HG02678 (cell line): ENCODE measurements at regions not wholly inside any gene's neighbourhood (a gene's known extent, or its start where the extent isn't known, plus 50 kb on each side); places are given as distances from the start of the nearest gene placed in this dataset.
"Not testable (repeated sequence)": the region's sequence is repeated elsewhere in the genome, so short reads cannot be mapped to it uniquely, and the experiment has no call there.

Experiments used
- ATAC-seq: cut with Tn5 transposase; IDR thresholded peaks from one replicate; pipeline ENCODE4 v1.9.1; 2021; ENCODE audit warnings: mild to moderate bottlenecking, moderate library complexity; ENCODE audit not compliant: unreplicated experiment

DNA sequence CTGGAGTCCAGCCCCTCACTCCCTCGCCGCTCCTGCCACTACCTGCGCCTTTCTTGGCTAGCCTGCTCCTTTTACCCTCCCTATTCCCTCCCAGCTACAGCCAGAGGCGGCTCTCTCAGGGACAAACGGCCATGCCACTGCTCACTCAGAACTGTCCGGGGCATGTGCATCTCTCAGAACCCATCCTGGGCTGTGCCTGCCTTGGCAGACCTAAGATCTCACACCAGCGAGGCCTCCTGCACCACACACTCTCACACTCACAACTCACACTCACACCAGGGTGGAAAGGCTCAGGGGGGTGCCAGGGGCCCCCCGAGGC, 180.3 kb downstream of the TMEM121 start:
- not testable (repeated sequence) for ATAC-seq

DNA sequence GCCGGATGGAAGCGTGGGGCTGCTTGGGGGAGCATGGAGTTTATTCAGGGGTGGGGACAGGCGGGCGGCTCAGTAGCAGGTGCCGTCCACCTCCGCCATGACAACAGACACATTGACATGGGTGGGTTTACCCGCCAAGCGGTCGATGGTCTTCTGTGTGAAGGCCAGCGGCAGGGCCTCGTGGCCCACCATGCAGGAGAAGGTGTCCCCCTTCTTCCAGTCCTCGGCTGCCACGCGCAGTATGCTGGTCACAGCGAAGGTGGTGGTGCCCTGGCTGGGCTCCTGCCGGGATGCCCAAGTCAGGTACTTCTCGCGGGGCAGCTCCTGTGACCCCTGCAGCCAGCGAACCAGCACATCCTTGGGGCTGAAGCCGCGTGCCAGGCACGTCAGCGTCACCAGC, 180.7 kb downstream of the TMEM121 start:
- not testable (repeated sequence) for ATAC-seq

DNA sequence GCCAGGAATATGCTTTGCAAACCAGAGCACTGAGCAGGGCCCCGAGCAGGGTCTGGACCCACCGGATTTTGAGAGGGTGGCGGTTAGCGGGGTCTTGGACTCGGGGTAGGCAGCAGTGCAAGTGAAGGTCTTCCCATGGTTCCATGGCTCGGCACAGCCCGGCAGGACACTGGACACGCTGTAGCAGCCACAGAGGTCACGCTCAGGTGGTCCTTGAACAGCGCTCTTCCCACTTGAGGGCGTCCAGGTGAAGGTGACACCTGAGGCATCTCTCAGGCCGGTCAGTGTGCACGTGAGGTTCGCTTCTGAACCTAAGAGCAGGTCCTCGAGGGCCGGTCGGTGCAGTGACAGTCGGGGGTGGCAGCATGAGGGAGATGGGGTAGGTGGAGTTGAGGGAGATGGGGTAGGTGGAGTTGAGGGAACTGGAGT, 181.4 kb downstream of the TMEM121 start:
- not testable (repeated sequence) for ATAC-seq

DNA sequence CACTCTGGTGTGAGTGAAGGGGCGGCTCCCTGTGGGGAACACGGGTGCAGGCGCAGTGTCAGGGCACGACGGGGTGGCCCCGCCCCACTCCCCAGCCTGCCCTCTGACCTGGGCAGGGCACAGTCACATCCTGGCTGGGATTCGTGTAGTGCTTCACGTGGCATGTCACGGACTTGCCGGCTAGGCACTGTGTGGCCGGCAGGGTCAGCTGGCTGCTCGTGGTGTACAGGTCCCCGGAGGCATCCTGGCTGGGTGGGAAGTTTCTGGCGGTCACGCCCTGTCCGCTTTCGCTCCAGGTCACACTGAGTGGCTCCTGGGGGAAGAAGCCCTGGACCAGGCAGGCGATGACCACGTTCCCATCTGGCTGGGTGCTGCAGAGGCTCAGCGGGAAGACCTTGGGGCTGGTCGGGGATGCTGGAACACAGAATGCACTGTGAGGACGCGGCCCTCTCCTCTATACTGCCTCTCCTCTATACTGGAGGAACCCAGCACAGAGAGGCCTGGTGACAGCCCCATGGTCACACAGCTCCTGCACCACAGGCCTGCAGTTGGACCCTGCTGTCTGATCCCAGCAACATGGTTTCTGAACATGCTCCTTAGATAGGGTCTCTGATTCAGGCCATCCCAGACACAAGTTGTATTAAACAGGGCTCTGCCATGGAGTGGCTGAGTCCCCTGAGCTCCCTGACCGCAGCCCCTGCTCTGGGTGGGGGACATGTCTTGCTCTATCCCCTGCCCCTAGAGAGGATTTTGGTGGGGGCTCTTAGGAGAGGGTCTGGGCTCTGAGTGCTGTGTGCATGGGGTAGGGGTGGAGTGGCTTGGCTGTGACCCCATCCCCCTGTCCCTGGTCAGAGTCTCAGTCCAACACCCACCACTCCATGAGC, 182.1 kb downstream of the TMEM121 start:
- ATAC-seq: not testable (repeated sequence)

DNA sequence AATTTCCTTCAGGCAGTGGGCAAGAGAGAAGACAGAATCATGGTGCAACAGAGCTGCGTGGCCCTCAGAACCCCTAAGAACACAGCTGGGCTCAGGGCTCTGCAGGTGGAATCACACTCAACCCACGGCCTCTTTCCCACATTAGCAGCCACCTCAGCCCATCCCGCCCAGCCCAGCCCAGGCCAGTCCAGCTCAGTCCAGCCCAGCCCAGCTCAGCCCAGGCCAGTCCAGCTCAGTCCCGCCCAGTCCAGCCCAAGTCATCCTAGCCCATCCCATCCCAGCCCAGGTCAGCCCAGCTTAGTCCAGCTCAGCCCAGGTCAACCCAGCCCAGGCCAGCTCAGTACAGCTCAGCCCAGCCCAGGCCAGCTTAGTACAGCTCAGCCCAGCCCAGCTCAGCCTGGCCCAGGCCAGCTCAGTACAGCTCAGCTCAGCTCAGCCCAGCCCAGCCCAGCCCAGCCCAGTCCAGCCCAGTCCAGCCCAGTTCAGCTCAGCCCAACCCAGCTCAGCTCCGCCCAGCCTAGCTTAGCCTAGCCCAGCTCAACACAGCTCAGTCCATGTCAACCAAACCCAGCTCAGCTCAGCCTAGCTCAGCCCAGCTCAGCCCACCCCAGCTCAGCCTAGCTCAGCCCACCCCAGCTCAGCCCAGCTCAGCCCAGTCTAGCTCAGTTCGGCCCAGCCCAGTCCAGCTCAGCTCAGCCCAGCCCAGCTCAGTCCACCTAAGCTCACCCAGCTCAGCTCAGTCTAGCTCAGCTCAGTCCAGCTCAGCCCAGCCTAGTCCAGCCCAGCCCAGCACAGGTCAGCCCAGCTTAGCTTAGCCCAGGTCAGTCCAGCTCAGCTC, 183.1 kb downstream of the TMEM121 start:
- no peak for ATAC-seq

DNA sequence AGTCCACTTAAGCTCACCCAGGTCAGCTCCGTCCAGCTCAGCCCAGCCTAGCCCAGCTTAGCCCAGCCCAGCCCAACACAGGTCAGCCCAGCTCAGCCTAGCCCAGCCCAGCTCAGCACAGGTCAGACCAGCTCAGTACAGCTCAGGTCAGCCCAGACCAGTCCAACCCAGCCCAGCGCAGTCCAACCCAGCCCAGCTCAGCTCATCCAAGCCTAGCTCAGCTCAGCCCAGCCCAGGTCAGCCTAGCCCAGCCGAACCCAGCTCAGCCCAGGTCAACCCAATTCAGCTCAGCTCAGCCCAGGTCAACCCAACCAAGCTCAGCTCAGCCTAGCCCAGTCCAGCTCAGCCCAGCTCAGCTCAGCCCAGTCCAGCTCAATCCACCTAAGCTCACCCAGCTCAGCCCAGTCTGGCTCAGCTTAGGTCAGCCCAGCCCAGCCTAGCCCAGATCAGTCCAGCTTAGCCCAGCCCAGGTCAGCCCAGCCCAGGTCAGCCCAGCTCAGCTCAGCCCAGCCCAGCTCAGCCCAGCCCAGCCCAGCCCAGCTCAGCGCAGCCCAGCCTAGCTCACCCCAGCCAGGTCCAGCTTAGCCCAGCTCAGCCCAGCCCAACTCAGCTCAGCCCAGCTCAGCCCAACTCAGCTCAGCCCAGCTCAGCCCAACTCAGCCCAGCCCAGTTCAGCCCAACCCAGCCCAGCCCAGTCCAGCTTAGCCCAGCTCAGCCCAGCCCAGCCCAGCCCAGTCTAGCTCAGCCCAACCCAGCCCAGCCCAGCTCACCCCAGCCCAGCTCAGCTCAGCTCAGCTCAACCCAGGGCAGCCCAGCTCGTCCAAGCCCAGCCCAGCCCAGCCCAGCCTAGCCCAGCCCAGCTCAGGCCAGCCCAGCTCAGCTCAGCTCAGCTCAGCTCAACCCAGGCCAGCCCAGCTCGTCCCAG, 184.0 kb downstream of the TMEM121 start:
- ATAC-seq: no peak

GRCh38 chr14:105711044-105711620, 184.7 kb downstream of the TMEM121 start:
- ATAC-seq: no peak

DNA sequence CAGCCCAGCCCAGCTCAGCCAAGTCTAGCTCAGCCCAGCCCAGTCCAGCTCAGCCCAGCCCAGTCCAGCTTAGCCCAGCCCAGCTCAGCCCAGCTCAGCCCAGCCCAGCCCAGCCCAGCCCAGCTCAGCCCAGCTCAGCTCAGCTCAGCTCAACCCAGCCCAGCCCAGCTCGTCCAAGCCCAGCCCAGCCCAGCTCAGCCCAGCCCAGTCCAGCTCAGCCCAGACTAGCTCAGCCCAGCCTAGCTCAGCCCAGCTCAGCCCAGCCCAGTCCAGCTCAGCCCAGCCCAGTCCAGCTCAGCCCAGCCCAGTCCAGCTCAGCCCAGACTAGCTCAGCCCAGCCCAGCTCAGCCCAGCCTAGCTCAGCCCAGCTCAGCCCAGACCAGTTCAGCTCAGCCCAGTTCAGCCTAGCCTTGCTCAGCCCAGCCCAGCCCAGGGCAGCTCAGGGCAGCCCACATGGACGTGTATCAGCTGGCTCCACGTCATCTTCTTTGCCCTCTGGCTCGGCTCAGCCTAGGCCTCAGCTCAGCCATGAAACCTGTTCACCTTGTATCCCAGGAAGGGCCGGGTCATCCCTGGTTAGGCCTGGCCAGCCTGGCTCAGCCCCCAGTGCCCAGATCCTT, 185.6 kb downstream of the TMEM121 start:
- ATAC-seq: no peak

DNA sequence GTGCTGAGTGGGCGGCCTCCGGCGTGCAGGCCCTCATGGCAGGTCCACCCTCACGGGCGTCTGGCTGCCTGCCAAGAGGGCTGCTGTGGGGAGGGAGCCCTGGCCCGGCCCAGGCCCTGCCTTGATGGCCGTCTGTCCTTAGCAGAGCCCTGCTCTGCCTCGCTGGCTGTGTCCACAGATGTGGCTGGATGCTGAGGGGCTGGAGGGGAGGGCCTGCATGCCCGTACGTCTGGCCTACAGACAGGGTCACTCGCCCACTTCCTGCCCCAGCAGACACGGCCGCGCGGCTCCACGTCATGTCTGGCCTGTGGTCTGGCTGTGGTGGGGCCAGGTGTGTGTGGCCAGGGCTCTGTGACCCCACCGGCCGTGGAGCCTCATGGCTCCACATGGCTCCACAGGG, 186.3 kb downstream of the TMEM121 start:
- ATAC-seq: not testable (repeated sequence)

GRCh38 chr14:105713160-105713559, 186.8 kb downstream of the TMEM121 start:
- ATAC-seq: not testable (repeated sequence)

- not testable (repeated sequence) for ATAC-seq
These were observed 187.5 kb downstream of the TMEM121 start for GRCh38 chr14:105713836-105714235.

DNA sequence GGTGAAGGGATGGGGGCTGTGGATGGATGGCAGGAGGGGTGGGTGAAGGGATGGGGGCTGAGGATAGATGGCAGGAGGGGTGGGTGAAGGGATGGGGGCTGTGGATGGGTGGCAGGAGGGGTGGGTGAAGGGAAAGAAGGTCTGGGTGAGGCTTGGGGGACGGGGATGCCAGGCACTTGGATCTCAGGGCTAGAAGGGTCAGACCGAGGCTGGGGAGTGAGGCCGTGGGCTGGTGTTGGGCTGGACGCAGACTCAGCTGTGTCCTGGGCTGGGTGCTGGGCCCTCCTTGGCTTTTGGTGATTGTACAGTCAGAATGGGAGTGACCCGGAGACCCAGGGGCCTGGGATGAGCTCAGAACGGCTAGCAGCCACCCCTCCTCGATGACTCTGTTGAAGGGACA, 192.4 kb downstream of the TMEM121 start:
- not testable (repeated sequence) for ATAC-seq

GRCh38 chr14:105720106-105720505, 193.7 kb downstream of the TMEM121 start:
- ATAC-seq: not testable (repeated sequence)

DNA sequence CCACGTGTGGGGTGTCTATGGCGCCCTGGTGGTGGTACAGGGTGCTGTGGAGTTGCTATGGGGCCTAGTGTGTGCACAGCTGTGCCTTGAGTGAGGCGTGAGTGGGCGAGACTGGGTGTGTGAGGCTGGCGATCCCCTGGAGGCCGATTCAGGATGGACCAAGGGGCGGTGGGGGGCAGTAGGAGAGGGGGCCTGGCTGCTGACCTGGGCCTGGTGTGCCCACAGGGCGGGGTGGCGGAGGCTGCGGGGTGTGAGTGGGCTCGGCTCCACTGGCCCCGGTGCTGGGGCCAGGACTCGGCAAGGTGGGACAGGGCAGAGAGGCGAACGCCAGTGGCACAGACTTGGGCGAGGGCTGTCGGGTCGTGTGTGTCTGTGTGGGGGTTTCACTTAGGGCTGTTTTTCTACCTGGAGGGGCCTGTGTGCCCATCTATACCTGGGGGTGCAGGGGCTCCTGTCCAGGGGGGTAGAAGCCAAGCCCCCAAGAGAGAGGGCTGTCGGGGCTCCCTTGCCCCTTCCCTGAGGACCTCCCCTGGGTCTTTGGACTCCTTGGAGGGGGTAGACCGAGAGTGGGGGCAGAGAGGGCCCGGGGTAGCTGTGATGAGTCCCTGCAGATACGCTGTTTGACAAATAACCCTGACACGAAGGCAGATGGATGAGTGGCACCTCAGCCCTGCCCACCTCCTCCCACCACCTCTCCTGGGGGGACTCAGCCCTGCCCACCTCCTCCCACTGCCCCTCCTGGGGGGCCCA, 194.6 kb downstream of the TMEM121 start:
- not testable (repeated sequence) for ATAC-seq

DNA sequence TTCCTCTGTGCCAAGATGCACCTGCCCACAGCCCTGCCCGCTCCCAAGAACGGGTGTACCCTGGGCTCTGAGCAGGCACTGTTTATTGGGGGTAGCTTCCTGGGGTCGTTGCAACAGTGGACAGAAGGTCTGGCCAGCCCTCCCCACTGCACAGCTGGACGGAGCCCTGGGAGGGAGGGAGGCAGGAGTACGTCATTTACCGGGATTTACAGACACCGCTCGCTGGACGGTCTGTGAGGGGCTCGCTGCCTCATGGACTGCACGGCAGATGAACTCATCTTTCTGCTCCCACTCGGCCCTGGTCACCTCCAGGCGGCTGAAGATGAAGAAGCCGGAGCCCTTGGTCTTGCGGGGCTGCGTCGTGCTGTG, 195.2 kb downstream of the TMEM121 start:
- ATAC-seq: not testable (repeated sequence)

GRCh38 chr14:105721996-105722709, 195.8 kb downstream of the TMEM121 start:
- not testable (repeated sequence) for ATAC-seq

DNA sequence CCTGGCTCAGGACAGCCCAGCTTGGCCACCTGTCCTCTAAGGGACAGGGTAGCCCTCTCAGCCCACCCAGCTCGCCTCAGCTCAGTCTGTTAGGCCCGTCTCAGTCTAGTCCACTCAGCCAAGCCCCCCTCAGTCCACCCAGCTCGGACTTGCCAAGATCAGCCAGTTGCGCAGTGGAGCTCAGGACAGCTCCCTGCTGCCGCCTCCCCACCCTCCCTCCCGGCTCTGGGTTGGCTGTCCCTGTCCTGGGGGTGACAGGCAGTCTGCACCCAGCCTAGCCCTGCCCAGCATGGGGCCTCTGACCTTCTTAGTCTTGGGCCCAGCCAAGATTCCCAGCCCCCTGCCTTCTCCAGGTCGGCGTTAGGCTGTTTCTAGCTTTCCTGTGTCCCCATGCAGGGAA, 196.9 kb downstream of the TMEM121 start:
- not testable (repeated sequence) for ATAC-seq

- not testable (repeated sequence) for ATAC-seq
These were observed 197.4 kb downstream of the TMEM121 start for GRCh38 chr14:105723776-105724175.
